ENCODE measurements at regions not wholly inside any gene's neighbourhood (a gene's known extent, or its start where the extent isn't known, plus 50 kb on each side); places are given as distances from the start of the nearest gene placed in this dataset.

DNA sequence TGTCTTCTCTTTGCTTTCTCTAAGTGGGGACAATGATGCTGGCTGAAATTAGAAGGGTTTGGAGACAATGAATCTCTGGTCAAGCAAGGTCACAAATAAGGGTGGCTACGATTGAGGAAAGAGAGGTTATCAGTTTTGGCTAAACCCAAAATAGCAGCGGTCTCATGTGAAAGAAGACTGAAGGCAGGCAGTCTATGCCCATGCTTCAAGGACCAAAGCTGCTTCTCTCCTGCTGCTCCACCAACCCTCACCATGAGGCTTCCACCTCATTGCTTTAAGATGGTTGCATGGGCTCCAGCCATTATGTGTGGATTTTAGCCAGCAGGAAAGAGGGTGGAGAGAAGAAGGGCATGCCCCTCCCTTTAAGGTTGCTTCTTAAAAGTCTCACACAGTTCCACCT is 114.1 kb upstream of the TRIM2 start:
- DNase-seq: no peak
- Histone ChIP-seq H3K4me3 (no peak overlapping the region), H3K36me3 (no peaks in the 10 kb centered on the region), H3K27ac (no peak overlapping the region), H3K4me1 (peaks cover 0 to 4% (median 2%) of the 10 kb centered on the region in 9 donors), H3K27me3 (no peaks in the 10 kb centered on the region), H3K9me3 (peaks cover 0 to 4% (median 0%) of the 10 kb centered on the region in 11 donors)
- TF ChIP-seq, protein P1, sequence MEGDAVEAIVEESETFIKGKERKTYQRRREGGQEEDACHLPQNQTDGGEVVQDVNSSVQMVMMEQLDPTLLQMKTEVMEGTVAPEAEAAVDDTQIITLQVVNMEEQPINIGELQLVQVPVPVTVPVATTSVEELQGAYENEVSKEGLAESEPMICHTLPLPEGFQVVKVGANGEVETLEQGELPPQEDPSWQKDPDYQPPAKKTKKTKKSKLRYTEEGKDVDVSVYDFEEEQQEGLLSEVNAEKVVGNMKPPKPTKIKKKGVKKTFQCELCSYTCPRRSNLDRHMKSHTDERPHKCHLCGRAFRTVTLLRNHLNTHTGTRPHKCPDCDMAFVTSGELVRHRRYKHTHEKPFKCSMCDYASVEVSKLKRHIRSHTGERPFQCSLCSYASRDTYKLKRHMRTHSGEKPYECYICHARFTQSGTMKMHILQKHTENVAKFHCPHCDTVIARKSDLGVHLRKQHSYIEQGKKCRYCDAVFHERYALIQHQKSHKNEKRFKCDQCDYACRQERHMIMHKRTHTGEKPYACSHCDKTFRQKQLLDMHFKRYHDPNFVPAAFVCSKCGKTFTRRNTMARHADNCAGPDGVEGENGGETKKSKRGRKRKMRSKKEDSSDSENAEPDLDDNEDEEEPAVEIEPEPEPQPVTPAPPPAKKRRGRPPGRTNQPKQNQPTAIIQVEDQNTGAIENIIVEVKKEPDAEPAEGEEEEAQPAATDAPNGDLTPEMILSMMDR (IDR thresholded peaks at IDR 0.05): no peak
- intact Hi-C loops (cut with DNase I): no loop called here
- no peak for ATAC-seq
- 52% methylated on average over 2 of the region's 2 CpGs for WGBS, 2 donors

DNA sequence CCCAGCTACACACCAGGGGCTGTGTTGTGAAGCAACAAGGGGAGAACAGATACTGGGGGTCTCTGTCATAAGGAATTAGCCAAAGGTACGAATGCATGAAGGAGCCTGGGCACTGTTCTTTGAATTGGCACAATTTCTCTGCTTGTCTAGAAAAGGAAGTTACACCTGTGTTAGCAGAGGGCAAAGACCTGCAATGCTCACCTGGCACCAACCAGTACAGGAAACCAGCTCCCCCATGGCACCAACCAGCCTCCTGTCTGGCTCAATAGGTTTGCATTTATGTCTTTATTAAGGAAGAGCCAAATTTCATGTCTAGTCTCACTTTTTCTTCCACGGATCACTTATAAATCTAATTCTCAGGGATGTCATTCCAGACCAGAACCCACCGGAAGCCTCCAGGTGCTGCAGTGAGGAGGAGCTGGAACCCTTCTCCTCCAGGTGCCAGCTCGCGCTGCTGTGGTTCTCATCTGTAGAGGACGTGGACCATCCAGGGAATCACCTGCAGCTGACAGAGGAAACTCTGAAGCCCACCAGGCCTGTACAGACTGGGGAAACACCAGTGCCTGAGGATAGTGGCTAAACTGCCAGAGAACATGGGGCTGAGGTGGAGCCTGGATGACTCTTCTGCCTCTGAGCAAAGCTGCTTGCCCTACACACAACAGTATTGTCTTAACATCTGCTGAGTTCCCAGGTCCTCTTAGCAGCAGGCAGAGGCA is 113.4 kb upstream of the TRIM2 start:
- Histone ChIP-seq H3K27me3 (no peaks in the 10 kb centered on the region), H3K9me3 (peaks cover 0 to 4% (median 0%) of the 10 kb centered on the region in 11 donors), H3K36me3 (no peaks in the 10 kb centered on the region), H3K4me3 (no peak overlapping the region), H3K4me1 (no peaks in the 10 kb centered on the region), H3K27ac (no peak overlapping the region)
- no peak for ATAC-seq
- TF ChIP-seq, protein P1 (IDR thresholded peaks at IDR 0.05): no peak
- DNase-seq: no peak
- WGBS, 2 donors: 92 to 95% methylated on average over 6 of the region's 6 CpGs
- intact Hi-C loops (cut with DNase I): no loop called here

DNA sequence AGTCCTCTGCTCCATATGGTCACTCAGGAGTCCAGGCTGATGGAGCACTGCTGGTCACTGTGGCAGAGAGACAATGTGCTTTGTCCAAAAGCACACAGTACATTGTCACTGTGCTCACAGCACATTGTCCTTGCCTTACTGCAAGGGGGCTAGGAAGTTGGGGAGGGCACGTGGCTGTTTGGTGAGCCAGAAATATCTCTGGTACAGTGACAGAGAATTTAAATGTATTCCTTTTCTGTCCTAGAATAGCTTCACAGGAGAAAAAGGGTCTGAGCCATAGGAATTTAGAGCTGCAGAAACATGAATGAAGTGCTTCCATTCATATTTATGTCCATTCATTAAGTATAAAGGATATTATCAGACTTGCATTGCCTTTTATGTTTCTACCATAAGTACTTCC is 110.8 kb upstream of the TRIM2 start:
- no peak for ATAC-seq
- TF ChIP-seq, protein P1 (IDR thresholded peaks at IDR 0.05): no peak
- intact Hi-C loops (cut with DNase I): loop anchor here in 1 of 10 donors (2.0 kb wide), 1 partner anchor 25 kb away; no protein-coding TSS in a partner anchor

DNA sequence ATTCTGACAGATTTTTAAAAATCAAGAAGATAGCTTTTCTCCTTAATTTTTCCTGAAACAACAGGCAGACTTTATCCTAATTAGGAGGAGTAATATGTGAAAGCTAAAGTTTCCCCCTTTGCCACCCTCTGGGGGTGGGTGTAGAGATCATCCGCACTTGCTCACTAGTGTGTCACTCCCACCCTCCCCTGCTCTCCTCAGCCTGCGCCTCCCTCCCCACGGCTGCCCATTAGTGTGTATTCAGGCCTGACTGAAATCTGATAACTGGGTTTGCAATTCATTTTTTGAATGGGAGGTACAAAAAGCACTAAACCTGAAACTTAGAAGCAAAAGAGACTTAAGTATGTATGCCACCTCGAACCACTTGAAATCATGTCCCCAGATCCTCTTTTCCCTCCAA is 110.4 kb upstream of the TRIM2 start:
- Histone ChIP-seq H3K27ac (no peak overlapping the region), H3K9me3 (peaks cover 0 to 4% (median 0%) of the 10 kb centered on the region in 11 donors), H3K27me3 (no peaks in the 10 kb centered on the region), H3K4me3 (no peak overlapping the region), H3K36me3 (no peaks in the 10 kb centered on the region), H3K4me1 (no peaks in the 10 kb centered on the region)
- intact Hi-C loops (cut with DNase I): loop anchor here in 1 of 10 donors (2.0 kb wide), 1 partner anchor 25 kb away; no protein-coding TSS in a partner anchor
- TF ChIP-seq, protein P1 (IDR thresholded peaks at IDR 0.05): no peak
- no peak for ATAC-seq
- DNase-seq: no peak
- WGBS, 2 donors: 55 to 70% methylated on average over 4 of the region's 4 CpGs

More for the DNA sequence above, 110.8 kb upstream of the TRIM2 start:
- Histone ChIP-seq H3K27me3 (no peaks in the 10 kb centered on the region), H3K27ac (no peak overlapping the region), H3K4me3 (no peak overlapping the region), H3K36me3 (no peaks in the 10 kb centered on the region), H3K4me1 (no peaks in the 10 kb centered on the region), H3K9me3 (peaks cover 0 to 4% (median 0%) of the 10 kb centered on the region in 11 donors)
- no peak for DNase-seq
- 55 to 62% methylated on average over 1 of the region's 1 CpG for WGBS, 2 donors
